ENCODE measurements at regions not wholly inside any gene's neighbourhood (a gene's known extent, or its start where the extent isn't known, plus 50 kb on each side); places are given as distances from the start of the nearest gene placed in this dataset.

- no peak overlapping the region for H3K4ac ChIP-seq (ENCODE audit: low read depth, low read length)
- H3K18ac ChIP-seq (ENCODE audit: insufficient read length, low read depth, low read length) = no peak overlapping the region
- no peak overlapping the region for H3K4me3 Mint-ChIP-seq
- no peak overlapping the region for H2BK20ac ChIP-seq (ENCODE audit: low read depth, low read length, poor library complexity, severe bottlenecking)
- no peak overlapping the region for H2BK12ac ChIP-seq (ENCODE audit: insufficient read length, low read depth, low read length)
- no peak for TF ChIP-seq CTCF (conservative IDR thresholded peaks at IDR 0.05)
- H3K27me3 Mint-ChIP-seq (ENCODE audit: low read depth) = no peaks in the 10 kb centered on the region
- H3K27me3 ChIP-seq (ENCODE audit: insufficient read depth, low read length) = no peaks in the 10 kb centered on the region
- no peak overlapping the region for H2BK120ac ChIP-seq (ENCODE audit: low read depth, low read length, poor library complexity, severe bottlenecking)
- H3K4me1 Mint-ChIP-seq = peaks cover 0 to 3% of the 10 kb centered on the region in 2 experiments; a peak in 1 of 4 replicates
- H3K9me3 Mint-ChIP-seq = no peaks in the 10 kb centered on the region
- H2AFZ ChIP-seq (ENCODE audit: low read length) = no peak overlapping the region
- H3K9ac ChIP-seq (ENCODE audit: extremely low read depth, insufficient read length, low read length) = no peak overlapping the region
- no peak overlapping the region for H4K91ac ChIP-seq (ENCODE audit: insufficient read length, low read depth, low read length)
- H3K36me3 Mint-ChIP-seq (ENCODE audit: insufficient read depth in 1 of 3, low read depth in 3 of 3) = no peaks in the 10 kb centered on the region
- no peak overlapping the region for H3T11ph ChIP-seq (ENCODE audit: low read length)
- H3K4me2 ChIP-seq (ENCODE audit: insufficient read depth, insufficient read length, low read length) = no peak overlapping the region
- H2BK15ac ChIP-seq (ENCODE audit: low read depth, low read length) = no peak overlapping the region
- H3K4me1 ChIP-seq (ENCODE audit: insufficient read depth, low read length) = no peaks in the 10 kb centered on the region
- no peaks in the 10 kb centered on the region for H3K79me2 ChIP-seq (ENCODE audit: insufficient read depth, low read length)
- no peak overlapping the region for H4K8ac ChIP-seq (replicated peaks; ENCODE audit: insufficient read length, low read depth, low read length)
- no peaks in the 10 kb centered on the region for H3K23me2 ChIP-seq (ENCODE audit: insufficient read length, low read depth, low read length, poor library complexity, severe bottlenecking)
- H3K27ac ChIP-seq (ENCODE audit: insufficient read length, low read depth, low read length) = no peak overlapping the region
- no CpG with 5 or more reads among the region's 3 CpGs for WGBS (ENCODE audit: extremely low coverage, insufficient read length, low lambda C conversion rate)
- H3K56ac ChIP-seq (ENCODE audit: insufficient read length, low read depth, low read length) = no peak overlapping the region
- no peak for DNase-seq
- H4K5ac ChIP-seq (ENCODE audit: insufficient read length, low read depth, low read length) = no peak overlapping the region
- no peak overlapping the region for H2AK5ac ChIP-seq (ENCODE audit: insufficient read length, low read length)
- H4K20me1 ChIP-seq (ENCODE audit: control insufficient read depth, insufficient read depth, insufficient read length) = no peaks in the 10 kb centered on the region
- H3K79me1 ChIP-seq (ENCODE audit: insufficient read depth, low read depth, low read length, poor library complexity, severe bottlenecking) = no peaks in the 10 kb centered on the region
- no peak overlapping the region for H3K23ac ChIP-seq (ENCODE audit: insufficient read length, low read depth, low read length)
- H3K9me3 ChIP-seq (ENCODE audit: control insufficient read depth, low read depth, low read length) = no peaks in the 10 kb centered on the region
- H3K14ac ChIP-seq (ENCODE audit: insufficient read depth, low read length) = no peak overlapping the region
- no peak overlapping the region for H2BK5ac ChIP-seq (ENCODE audit: insufficient read length, low read length)
- no peak overlapping the region for H3K27ac Mint-ChIP-seq
These were observed 60.9 kb upstream of the CHD1 start for GRCh38 chr5:98989727-98990126.
